HG02610 (cell line): ENCODE measurements at regions not wholly inside any gene's neighbourhood (a gene's known extent, or its start where the extent isn't known, plus 50 kb on each side); places are given as distances from the start of the nearest gene placed in this dataset.
"Not testable (repeated sequence)": the region's sequence is repeated elsewhere in the genome, so short reads cannot be mapped to it uniquely, and the experiment has no call there.

Experiments
- ATAC-seq: cut with Tn5 transposase; IDR thresholded peaks from one replicate; pipeline ENCODE4 v1.9.1; 2021; ENCODE audit warnings: mild to moderate bottlenecking, moderate library complexity; ENCODE audit not compliant: unreplicated experiment

DNA sequence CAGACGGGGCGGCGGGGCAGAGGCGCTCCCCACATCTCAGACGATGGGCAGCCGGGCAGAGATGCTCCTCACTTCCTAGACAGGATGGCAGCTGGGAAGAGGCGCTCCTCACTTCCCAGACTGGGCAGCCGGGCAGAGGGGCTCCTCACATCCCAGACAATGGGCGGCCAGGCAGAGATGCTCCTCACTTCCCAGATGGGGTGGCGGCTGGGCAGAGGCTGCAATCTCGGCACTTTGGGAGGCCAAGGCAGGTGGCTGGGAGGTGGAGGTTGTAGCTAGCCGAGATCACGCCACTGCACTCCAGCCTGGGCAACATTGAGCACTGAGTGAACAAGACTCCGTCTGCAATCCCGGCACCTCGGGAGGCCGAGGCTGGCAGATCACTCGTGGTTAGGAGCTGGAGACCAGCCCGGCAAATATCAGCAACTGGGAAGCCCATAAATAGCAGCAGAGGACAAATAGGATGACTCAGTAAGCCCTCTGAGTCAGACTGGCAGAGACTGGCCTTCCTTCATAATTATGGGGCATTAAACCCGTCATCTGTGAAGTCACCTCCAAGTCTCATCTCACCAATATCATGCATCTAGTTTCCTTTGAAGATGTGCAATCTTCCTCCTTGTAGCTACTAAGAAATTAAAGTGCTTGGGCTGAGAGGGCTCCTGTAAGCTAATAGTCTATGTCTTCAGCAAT is 337.3 kb downstream of the GOLGA6L6 start:
- not testable (repeated sequence) for ATAC-seq

DNA sequence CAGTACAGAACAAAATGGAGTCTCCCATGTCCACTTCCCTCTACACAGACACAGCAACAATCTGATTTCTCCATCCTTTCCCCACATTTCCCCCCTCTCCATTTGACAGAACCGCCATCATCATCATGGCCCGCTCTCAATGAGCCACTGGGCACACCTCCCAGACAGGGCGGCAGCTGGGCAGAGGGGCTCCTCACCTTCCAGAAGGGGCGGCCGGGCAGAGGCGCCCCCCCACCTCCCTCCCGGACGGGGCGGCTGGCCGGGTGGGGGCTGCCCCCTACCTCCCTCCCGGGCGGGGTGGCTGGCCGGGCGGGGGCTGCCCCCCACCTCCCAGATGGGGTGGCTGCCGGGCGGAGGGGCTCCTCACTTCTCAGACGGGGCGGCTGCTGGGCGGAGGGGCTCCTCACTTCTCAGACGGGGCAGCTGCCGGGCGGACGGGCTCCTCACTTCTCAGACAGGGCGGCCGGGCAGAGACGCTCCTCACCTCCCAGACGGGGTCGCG is 337.9 kb downstream of the GOLGA6L6 start:
- ATAC-seq: not testable (repeated sequence)

DNA sequence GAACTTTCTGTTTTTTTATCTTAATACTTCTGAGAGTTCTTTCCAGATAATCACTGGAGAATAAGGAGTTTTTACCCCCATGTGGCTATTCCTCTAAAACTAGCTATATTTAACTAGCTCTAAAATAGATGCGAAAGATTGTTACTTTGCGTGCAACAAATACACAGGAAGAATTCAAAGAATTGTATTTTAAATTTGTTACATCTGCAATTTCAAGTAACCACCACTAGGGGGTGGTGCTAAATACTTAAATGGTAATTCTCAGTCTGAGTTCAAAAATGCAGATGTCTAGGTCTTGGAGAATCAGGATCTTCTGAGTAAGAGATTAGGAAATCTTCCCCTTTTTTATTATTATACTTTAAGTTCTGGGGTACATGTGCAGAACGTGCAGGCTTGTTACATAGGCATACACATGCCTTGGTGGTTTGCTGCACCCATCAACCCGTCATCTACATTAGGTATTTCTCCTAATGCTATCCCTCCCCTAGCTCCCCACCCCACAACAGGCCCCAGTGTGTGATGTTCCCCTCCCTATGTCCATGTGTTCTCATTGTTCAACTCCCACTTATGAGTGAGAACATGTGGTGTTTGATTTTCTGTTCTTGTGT is 346.9 kb downstream of the GOLGA6L6 start:
- ATAC-seq: not testable (repeated sequence)

DNA sequence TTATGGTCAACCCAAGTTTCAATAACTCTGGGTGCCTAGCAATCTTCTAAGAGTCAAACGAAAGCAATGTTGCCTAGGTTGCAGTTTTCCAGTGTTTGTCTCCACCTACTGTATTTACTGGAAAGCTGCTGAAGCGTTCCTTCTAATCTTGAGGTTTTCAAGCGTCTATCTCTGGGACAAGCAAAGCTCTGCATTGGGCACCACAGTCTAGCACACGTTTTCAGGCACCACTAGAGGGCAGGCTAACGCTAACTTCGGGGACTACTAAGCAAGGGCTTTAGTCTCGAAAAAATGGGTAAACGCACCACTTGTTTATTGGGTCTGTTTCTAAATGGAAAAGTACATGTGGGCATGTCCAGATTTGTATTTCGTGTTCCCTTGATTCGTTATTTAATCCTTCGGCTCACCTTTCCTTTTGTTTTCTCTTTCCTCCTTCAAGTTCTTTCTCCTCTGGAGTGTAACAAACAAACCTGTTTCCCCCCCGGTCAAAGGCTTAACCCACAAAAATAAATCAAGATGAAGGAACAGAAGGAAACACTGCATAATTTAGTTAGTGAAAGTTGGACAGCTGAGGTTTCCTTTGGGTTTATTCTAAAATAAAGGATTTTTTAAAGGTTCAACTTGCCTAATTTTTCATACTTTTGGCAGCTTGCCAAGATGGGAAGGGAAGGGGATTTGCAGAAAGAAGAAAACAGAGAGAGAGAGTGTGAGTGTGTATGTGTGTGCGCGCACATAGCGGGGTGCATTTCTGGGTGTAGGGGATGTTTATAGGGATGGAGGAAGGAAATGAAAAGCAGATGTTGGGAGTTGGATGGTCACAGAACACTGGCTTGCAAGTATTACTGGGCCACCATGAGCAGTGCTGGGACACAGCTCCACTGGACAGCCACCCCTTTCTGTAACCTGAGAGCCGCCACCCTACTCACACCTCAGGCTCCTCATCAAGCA is 348.3 kb downstream of the GOLGA6L6 start:
- ATAC-seq: peak; percentile 80

DNA sequence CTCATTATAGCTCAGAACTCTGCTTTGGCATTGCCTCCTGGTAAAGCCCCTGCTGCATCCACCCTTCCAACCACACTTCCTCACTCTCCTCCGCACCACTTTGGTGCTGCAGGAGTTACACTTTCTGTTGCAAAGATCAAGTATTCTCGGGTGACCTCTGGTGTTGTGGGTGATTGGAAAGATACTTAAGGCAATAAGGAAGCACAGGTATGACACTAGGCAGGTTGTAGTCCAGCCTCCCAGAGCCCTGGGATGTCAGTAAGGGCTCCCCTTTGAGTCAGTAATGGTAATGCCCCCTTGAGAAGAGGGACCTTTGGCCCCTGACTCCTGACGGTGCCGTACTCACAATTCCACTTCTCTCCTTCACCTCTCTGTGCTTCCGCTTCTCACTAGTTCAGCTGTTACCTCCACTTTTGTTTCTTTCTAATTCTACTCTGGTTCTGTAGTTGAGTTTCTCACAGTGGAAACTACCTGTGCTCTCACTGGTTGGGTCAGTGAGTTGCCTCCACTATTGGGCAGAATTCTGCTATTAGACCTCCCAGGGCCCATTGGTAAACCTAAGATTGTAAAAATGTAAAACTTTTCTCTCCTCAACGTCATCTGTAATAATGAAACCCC is 350.0 kb downstream of the GOLGA6L6 start:
- ATAC-seq: not testable (repeated sequence)

DNA sequence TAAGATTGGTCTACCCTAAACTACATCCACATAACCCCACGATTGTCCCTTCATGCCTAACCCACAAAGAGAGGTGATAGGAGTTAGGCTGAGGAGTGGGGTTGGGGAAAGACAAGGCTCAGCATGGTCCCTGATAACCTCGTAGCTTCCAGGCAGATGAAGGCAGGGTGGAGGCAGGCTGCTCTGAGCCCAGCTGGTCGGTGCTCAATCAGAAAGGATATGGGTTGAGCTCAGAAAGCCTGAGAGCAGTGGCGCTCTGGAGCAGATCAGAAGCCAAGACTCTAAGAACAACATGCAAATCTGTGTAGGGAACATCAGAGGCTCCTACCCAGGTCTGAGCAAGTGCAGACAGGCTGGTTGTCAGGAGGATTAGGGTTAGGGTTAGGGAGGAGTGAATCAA is 353.0 kb downstream of the GOLGA6L6 start:
- not testable (repeated sequence) for ATAC-seq

DNA sequence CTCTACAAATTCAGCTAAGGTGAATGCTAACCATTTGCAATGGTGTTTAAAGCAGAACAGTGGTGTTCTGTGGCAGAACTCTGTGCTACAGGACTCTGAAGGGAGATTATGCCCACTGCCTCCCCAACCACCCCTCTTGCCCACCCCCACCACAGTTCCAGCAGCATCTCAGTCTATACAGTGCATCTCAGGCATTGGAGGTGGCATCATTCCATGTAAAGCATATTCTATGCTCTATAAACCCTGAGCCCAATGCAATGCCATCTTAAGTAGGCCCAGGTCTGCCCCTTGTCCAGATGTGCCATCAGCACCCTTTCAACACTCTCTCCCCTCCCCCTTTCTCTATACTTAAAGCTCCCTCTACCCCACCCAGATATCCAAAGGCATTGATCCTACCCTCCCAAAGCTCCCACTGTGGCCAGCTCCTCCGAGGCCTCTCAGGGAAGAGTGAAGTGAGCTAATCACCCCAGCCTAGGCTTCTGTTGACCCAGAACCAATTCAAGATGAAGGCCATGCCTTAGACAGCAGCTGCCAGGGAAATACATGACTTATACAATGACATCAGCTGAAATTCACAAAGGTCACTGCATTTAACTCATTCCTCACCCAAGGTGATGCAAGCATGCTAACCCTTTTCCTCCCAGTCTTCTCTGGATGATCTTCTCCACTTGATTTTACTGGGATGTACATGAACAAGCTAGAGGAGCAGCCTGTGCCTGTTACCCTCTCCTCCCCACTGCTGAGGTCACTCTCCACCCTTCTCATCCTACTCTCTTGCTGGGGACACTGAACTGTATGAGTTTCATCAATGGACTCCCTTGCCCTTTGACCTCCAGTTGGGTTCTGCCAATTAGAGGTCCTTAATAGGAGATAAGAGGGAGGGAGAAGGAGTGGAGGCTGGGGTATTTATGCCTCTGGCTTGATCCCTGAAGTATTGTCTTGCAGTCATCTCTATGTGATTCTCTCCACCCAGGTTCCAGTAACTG is 353.9 kb downstream of the GOLGA6L6 start:
- ATAC-seq: not testable (repeated sequence)

DNA sequence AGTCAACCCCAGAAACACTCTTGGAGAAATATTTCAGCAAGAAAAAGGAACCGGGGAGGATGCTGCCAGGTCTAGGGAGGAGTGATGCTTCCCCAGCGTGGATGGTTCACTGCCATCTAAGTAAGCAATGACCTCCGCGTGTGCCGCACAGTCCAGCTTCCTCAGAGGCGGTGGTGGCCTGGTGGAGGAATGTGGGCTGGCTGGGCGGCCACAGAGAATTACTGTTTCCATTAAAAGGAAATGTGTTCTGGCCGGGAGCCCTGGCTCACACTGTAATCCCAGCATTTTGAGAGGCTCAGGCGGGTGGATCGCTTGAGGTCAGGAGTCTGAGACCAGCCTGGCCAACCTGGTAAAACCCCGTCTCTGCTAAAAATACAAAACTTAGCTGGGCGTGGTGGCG is 356.7 kb downstream of the GOLGA6L6 start:
- ATAC-seq: not testable (repeated sequence)

DNA sequence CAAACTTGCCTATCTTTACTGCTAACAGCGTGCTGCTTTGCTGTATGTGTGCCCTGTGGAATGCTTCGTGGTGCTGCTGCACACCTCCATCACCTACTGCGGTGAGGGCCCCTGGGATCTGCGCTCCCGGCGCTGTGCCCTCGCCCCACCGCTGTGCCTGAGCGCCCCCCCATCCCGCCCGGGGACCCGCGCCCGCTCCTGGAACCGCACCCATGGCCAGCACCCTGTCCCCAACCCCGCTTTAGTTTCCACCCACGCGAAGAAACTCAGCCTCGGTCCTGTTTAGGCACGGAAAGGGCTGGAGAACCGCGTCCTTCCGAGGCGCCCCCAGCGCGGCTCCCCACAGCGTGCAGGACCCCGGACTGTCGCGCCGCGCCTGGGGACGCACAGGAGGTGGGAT is 373.4 kb downstream of the GOLGA6L6 start:
- not testable (repeated sequence) for ATAC-seq

DNA sequence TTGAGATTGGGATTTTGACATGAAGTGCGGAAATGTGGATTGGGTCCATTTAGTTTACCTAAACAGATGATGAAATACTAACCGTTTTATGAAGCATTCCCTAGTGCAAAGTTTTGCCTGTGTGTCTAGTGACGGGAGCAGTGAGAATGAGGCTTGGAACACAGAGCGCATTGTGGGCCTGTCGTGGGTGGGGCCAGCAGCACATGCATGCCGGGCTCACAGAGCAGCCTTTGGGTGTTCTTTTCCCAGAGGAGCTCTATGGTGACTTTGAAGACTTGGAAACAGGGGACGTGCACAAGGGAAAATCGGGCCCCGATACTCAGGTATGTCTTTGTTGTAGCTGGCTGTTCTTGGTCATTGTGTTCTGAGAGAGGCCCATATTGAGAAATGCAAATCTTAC is 388.1 kb downstream of the GOLGA6L6 start:
- ATAC-seq: not testable (repeated sequence)

DNA sequence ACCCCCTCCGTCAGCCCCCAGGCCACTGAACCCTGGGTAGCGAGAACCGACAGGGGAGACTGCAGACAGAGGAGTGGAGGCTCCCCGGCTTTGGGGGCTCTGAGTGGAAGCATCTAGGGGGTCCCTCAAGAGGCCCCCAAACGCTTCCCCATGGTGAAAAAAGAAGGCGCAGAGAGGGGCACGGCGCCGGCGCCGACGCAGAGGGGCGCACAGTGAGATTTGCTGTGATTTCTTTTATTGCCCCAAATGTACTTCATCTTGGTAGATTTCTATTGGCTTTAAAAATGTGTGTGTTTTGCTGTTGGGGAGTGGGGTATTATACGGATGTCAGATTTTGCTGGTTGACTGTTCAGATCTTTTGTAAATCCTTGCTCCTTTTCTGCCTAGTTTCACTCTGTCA is 392.9 kb downstream of the GOLGA6L6 start:
- ATAC-seq: not testable (repeated sequence)

DNA sequence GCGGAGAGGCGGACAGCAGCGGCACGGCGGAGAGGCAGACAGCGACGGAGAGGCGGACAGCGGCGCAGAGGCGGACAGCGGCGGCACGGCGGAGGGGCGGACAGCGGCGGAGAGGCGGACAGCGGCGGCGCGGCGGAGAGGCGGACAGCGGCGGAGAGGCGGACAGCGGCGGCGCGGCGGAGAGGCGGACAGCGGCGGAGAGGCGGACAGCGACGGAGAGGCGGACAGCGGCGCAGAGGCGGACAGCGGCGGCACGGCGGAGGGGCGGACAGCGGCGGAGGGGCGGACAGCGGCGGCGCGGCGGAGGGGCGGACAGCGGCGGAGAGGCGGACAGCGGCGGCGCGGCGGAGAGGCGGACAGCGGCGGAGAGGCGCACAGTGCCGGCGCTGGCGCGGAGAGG is 393.6 kb downstream of the GOLGA6L6 start:
- ATAC-seq: not testable (repeated sequence)

DNA sequence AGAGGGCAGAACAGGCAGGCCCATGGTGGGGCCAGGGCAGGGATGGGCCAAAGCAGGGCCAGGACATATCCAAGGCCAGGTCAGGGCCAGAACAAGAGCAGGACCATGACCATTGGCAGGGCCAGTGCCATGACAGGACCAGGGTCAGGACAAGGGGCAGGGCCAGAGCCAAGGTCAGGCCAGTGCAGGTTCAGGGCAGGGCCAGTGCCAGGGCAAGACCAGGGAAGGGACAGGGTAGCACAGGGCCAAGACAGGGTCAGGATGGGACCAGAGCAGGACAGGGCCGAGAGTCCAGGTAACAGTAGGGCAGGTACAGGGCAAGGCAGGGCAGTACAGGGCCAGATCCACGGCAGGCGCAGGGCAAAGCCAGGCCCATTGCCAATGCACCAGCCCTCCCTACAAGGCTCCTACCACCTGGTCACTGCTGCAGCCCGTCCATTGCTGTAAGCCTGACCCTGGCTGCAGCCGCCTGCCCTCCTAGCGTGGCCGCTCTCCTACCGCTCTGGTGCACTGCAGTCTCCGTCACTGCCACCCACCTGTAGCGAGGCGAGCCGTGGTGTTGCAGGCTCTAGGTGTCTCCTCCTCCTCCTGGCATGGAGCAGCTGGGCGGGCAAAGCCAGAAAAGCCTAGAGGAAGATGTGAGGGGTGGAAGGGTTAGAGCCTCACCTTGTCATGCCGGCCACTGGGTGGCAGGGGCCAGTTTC is 397.1 kb downstream of the GOLGA6L6 start:
- not testable (repeated sequence) for ATAC-seq

DNA sequence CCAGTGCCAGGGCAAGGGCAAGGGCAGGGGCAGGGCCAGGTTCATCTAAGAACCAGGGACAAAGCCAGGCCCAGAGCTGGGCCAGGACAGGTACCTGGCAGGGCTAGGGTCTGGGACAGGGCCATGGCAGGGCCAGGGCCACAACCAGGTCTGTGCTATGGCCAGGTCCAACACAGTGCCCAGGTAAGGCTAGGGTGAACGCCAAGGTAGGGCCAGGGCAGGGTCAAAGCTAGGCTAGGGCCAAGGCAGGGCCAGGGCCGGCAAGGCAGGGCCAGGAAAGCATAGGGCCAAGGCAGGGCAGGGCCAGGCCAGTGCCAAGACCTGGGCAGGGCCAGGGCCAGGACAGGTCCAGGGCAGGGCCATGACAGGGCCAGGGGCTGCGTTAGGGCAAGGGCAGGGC is 398.7 kb downstream of the GOLGA6L6 start:
- not testable (repeated sequence) for ATAC-seq

DNA sequence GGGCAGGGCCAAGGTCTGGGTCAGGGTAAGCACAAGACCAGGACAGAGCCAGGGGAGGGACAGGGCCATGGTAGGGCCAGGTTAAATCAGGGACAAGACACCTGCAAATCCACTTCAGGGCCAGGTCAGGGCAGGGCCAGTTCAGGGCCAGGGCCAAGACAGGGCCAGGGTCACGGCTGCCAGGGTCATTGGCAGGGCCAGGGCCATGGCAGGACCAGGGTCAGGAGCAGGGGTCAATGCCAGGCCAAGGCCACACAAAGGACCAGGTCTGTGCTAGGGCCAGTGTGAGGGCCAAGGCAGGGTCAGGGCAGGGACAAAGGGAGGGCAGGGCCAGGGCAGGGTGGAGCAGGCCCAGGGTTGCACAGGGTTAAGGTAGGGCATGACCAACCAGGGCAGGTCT is 399.2 kb downstream of the GOLGA6L6 start:
- ATAC-seq: not testable (repeated sequence)

DNA sequence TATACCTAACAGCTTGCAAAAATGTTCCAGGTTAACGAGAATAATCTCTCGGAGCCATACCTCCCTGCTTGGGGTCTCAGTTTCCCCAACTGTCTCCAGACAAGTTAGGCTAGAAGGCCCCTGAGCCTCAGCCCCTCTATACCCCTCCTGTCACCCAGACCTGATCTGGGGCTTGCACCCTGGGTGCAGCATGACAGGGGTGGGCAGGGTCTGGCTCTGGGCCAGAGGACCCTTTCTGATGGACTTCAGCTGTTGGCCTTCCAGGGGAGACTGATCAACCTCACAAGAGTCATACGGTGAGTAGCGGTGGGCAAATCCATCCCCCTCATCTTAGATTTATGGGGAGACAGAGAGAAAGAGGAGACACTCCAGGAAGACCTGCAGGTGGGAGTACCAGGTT is 416.9 kb downstream of the GOLGA6L6 start:
- not testable (repeated sequence) for ATAC-seq

DNA sequence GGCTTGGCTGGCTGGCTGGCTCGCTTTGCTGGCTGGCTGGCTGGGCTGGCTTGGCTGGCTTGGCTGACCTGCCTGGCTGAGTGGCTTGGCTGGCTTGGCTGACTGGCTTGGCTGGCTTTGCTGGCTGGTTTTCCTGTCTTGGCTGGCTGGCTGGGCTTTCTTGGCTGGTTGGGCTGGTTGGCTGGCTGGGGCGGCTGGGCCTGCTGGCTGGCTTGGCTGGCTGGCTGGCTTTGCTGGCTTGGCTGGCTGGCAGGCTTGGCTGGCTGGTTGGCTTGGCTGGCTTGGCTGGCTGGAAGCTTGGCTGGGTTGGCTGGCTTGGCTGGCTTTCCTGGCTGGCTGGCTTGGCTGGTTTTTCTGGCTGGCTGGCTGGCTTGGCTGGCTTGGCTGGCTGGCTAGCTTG is 435.6 kb downstream of the GOLGA6L6 start:
- ATAC-seq: no peak

DNA sequence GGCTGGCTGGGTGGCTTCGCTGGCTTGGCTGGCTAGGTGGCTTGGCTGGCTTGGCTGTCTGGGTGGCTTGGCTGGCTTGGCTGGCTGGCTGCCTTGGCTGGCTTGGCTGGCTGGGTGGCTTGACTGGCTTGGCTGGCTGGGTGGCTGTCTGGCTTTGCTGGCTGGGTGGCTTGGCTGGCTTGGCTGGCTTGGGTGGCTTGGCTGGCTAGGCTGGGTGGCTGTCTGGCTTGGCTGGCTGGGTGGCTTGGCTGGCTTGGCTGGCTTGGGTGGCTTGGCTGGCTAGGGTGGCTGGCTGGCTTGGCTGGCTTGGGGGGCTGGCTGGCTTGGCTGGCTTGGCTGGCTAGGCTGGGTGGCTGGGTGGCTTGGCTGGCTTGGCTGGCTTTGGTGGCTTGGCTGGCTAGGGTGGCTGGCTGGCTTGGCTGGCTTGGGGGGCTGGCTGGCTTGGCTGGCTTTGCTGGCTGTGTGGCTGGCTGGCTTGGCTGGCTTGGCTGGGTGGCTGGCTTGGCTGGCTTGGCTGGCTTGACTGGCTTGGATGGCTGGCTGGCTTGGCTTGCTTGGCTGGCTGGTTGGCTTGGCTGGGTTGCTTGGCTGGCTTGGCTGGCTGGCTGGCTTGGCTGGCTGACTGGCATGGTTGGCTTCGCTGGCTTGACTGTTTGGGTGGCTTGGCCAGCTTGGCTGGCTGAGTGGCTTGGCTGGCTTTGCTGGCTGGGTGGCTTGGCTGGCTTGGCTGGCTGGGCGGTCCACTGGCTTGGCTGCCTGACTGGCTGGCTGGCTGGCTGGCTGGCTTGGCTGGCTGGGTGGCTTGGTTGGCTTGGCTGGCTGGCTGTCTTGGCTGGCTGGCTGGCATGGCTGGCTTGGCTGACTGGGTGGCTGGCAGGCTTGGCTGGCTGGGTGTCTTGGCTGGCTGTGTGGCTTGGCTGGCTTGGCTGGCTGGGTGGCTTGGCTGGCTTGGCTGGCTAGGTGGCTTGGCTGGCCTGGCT is 436.3 kb downstream of the GOLGA6L6 start:
- not testable (repeated sequence) for ATAC-seq
